Mucosa of descending colon (tissue), 3 donors: ENCODE measurements at regions not wholly inside any gene's neighbourhood (a gene's known extent, or its start where the extent isn't known, plus 50 kb on each side); places are given as distances from the start of the nearest gene placed in this dataset.

Source experiments
- ATAC-seq: fragments of 200-7000 bp; cut with Tn5 transposase; one replicate; pipeline ENCODE4 v1.9.1; 2020; ENCODE audit warnings: mild to moderate bottlenecking, moderate library complexity
- DNase-seq, 3 donors: peaks; one replicate each; pipeline ENCODE4 v3.0.0-alpha.2; 2020
- H3K36me3 ChIP-seq: fragments of 200-600 bp; one replicate; pipeline ENCODE4 v1.8.0; 2021; ENCODE audit warnings: low read depth, mild to moderate bottlenecking
- H3K4me1 ChIP-seq: fragments of 200-600 bp; one replicate; pipeline ENCODE4 v1.8.0; 2021; ENCODE audit warnings: low read depth, mild to moderate bottlenecking
- H3K4me3 ChIP-seq: fragments of 200-600 bp; one replicate; pipeline ENCODE4 v1.8.0; 2021; ENCODE audit warnings: mild to moderate bottlenecking
- H3K9me3 ChIP-seq: fragments of 200-600 bp; one replicate; pipeline ENCODE4 v1.8.0; 2021; ENCODE audit warnings: mild to moderate bottlenecking
- intact Hi-C, 2 donors: fragments of 100-400 bp; cut with DNase I in 1 of 2; cut with micrococcal nuclease in 1 of 2; formaldehyde crosslinking; loops; one replicate each; pipeline versions ENCODE4 v1.11.0 to v1.11.1; 2022; cut with DNase I, micrococcal nuclease
- TF ChIP-seq, protein P1 (sequence below): fragments of 200-600 bp; IDR thresholded peaks from one replicate; pipeline ENCODE4 v1.8.0; 2022; ENCODE audit warnings: antibody characterized with exemption, mild to moderate bottlenecking
- donor health status: DM: no; HTN: no; CAD: no; lungs with moderate emphysema.
- donor health status: DM: no; HTN: no; CAD: no.
- donor health status: DM: no; HTN: yes; CAD: no.

- no peak for ATAC-seq
- TF ChIP-seq, protein P1, sequence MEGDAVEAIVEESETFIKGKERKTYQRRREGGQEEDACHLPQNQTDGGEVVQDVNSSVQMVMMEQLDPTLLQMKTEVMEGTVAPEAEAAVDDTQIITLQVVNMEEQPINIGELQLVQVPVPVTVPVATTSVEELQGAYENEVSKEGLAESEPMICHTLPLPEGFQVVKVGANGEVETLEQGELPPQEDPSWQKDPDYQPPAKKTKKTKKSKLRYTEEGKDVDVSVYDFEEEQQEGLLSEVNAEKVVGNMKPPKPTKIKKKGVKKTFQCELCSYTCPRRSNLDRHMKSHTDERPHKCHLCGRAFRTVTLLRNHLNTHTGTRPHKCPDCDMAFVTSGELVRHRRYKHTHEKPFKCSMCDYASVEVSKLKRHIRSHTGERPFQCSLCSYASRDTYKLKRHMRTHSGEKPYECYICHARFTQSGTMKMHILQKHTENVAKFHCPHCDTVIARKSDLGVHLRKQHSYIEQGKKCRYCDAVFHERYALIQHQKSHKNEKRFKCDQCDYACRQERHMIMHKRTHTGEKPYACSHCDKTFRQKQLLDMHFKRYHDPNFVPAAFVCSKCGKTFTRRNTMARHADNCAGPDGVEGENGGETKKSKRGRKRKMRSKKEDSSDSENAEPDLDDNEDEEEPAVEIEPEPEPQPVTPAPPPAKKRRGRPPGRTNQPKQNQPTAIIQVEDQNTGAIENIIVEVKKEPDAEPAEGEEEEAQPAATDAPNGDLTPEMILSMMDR = no peak
- H3K9me3 ChIP-seq = no peaks in the 10 kb centered on the region
- DNase-seq = no peak
- no peaks in the 10 kb centered on the region for H3K36me3 ChIP-seq
- H3K4me1 ChIP-seq = no peaks in the 10 kb centered on the region
- intact Hi-C loops = no loop called here
- H3K4me3 ChIP-seq = no peak overlapping the region
Measured at GRCh38 chr3:82012775-82013174, 251.3 kb upstream of the GBE1 start.

DNA sequence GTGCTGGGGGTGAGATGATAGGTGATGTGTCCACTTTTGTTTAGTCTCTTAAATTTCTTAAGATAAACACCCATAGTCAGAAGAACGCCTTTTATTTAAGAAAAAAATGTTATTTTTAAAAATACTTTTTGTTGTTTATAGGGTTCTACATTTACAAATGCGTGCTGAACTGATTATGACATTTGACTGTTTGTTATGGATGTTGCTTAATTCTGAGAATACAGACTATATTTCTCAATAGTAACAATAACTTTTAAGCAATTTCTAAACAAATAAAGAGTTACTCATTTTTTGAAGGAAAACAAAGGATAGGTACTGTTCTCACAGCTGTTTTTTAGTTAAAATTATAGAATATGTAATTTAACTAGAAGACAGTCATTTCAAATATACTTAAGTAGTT lies 249.9 kb upstream of the GBE1 start:
- Histone ChIP-seq H3K4me1 (no peaks in the 10 kb centered on the region), H3K4me3 (no peak overlapping the region), H3K9me3 (no peaks in the 10 kb centered on the region), H3K36me3 (no peaks in the 10 kb centered on the region)
- TF ChIP-seq, protein P1 = no peak
- intact Hi-C loops = no loop called here
- ATAC-seq (no peak), DNase-seq (no peak)

GRCh38 chr3:82005266-82005665 lies 243.8 kb upstream of the GBE1 start:
- intact Hi-C loops = no loop called here
- ATAC-seq (no peak), DNase-seq (no peak)
- Histone ChIP-seq H3K9me3 (no peaks in the 10 kb centered on the region), H3K36me3 (no peaks in the 10 kb centered on the region), H3K4me1 (no peaks in the 10 kb centered on the region), H3K4me3 (no peak overlapping the region)
- TF ChIP-seq, protein P1 = no peak

GRCh38 chr3:82004266-82004665 lies 242.8 kb upstream of the GBE1 start:
- no peaks in the 10 kb centered on the region for H3K9me3 ChIP-seq
- no peaks in the 10 kb centered on the region for H3K36me3 ChIP-seq
- H3K4me1 ChIP-seq = no peaks in the 10 kb centered on the region
- ATAC-seq (no peak), DNase-seq (no peak)
- no peak overlapping the region for H3K4me3 ChIP-seq
- intact Hi-C loops = no loop called here
- TF ChIP-seq, protein P1 = no peak

- ATAC-seq (no peak), DNase-seq (no peak)
- Histone ChIP-seq H3K9me3 (no peaks in the 10 kb centered on the region), H3K4me3 (no peak overlapping the region), H3K36me3 (no peaks in the 10 kb centered on the region), H3K4me1 (no peaks in the 10 kb centered on the region)
- intact Hi-C loops = no loop called here
- TF ChIP-seq, protein P1 = no peak
Measured at GRCh38 chr3:82002986-82003642, 241.7 kb upstream of the GBE1 start.

DNA sequence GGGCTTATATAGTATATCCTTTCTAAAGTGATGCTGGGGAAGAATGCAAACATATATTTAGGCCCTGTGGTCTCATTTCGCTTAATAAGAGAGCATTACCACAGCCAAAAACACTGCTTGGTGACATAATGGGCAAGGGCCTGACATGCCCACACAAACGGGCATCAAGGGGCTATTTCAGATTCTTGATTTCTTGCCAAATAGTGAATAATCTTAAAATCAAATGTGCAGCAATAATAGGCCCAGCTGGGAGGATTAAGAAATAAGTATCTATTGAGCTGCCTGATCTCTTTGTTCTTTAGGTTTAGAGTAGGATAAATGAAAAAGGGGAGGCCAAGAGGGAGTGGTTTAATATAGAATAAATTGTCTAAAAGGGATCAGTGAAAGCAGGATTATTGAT lies 241.0 kb upstream of the GBE1 start:
- no peak for DNase-seq
- intact Hi-C loops = no loop called here
- no peaks in the 10 kb centered on the region for H3K36me3 ChIP-seq
- TF ChIP-seq, protein P1 = no peak
- H3K9me3 ChIP-seq = no peaks in the 10 kb centered on the region
- no peak overlapping the region for H3K4me3 ChIP-seq
- ATAC-seq = no peak
- H3K4me1 ChIP-seq = no peaks in the 10 kb centered on the region
